ENCODE measurements at regions not wholly inside any gene's neighbourhood (a gene's known extent, or its start where the extent isn't known, plus 50 kb on each side); places are given as distances from the start of the nearest gene placed in this dataset.
"Not testable (repeated sequence)": the region's sequence is repeated elsewhere in the genome, so short reads cannot be mapped to it uniquely, and the experiment has no call there.

DNA sequence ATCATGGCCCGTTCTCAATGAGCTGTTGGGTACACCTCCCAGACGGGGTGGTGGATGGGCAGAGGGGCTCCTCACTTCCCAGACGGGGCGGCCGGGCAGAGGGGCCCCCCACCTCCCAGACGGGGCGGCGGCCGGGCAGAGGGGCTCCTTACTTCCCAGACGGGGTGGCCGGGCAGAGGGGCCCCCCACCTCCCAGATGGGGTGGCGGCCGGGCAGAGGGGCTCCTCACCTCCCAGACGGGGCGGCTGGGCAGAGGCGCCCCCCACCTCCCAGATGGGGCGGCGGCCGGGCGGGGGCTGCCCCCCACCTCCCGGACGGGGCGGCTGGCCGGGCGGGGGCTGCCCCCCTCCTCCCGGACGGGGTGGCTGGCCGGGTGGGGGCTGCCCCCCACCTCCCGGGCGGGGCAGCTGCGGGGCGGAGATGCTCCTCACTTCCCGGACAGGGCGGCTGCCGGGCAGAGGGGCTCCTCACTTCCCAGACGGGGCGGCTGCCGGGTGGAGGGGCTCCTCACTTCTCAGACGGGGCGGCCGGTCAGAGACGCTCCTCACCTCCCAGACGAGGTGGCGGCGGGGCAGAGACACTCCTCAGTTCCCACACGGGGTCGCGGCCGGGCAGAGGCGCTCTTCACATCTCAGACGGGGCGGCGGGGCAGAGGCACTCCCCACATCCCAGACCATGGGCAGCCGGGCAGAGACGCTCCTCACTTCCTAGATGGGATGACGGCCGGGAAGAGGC, 63.3 kb upstream of the TEX264 start:
- H2AFZ ChIP-seq (ENCODE audit: low read length); DNase-seq (ENCODE audit: low spot score); H3K27me3 ChIP-seq (ENCODE audit: control insufficient read depth in 1 of 2, insufficient read depth in 2 of 2, low read length in 2 of 2); H4K20me1 ChIP-seq (ENCODE audit: insufficient read depth, low read length); POLR2A ChIA-PET; intact Hi-C loops (cut with micrococcal nuclease; ENCODE audit: unreplicated experiment); H3K36me3 ChIP-seq (replicated peaks in 1 of 2; ENCODE audit: control insufficient read depth in 1 of 2, insufficient read depth in 2 of 2, low read length in 2 of 2); H3K4me2 ChIP-seq (ENCODE audit: low read depth, low read length); H3K27ac ChIP-seq (ENCODE audit: extremely low read length, insufficient read depth, low read length); H3K79me2 ChIP-seq (ENCODE audit: insufficient read depth, low read length); FAIRE-seq; H3K9ac ChIP-seq (ENCODE audit: insufficient read depth, low read depth, low read length); CTCF ChIA-PET (ENCODE audit: low intra/inter-chr PET ratio, low total read pairs); H3K9me3 ChIP-seq (ENCODE audit: low read length); in situ Hi-C loops (cut with HindIII; ENCODE audit: extremely low pct_ligation_motif_present, low pct_unique_long_range_greater_than_20kb); H3K4me3 ChIP-seq (replicated peaks in 1 of 3; ENCODE audit: insufficient read depth in 1 of 3, low read depth in 2 of 3, low read length in 3 of 3); H3K4me1 ChIP-seq (ENCODE audit: insufficient read depth, low read length); BruUV-seq (replicated peaks); ATAC-seq: not testable (repeated sequence)
- 99% methylated on average over 18 of the region's 57 CpGs for WGBS (ENCODE audit: low lambda C conversion rate)

DNA sequence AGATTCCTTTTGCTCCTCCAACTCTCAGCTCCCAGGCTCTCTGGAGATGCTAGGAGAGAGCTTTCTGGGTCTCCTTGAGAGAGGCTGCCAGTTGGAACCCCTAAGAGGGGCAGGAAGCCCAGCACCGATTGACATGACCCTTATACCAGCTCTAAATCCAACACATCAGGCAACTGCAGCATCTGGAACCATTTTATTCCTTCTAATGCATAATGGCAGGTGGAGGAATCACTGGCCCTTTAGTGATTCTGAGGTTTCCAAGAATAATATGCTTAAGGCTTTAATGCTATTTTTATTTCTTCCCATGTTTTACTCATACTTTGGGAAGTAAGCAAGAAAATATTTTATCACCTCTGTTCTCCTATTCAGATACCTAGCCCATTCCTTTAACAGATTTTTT, 60.3 kb upstream of the TEX264 start:
- H2AFZ ChIP-seq (ENCODE audit: low read length), result no peak overlapping the region
- FAIRE-seq, result no peak
- no peak for DNase-seq (ENCODE audit: low spot score)
- BruUV-seq (replicated peaks), result no TSS peak
- intact Hi-C loops (cut with micrococcal nuclease; ENCODE audit: unreplicated experiment) (no loop called here), in situ Hi-C loops (cut with HindIII; ENCODE audit: extremely low pct_ligation_motif_present, low pct_unique_long_range_greater_than_20kb) (no loop called here)
- H4K20me1 ChIP-seq (ENCODE audit: insufficient read depth, low read length), result no peaks in the 10 kb centered on the region; the same call in 1 of the 2 replicates
- H3K27ac ChIP-seq (ENCODE audit: extremely low read length, insufficient read depth, low read length), result no peak overlapping the region
- H3K4me2 ChIP-seq (ENCODE audit: low read depth, low read length), result no peak overlapping the region
- ChIA-PET POLR2A (interaction anchor here (0.6 kb wide), 1 partner anchor 13 kb away, joined by 6 read pairs; no protein-coding TSS in a partner anchor), CTCF (ENCODE audit: low intra/inter-chr PET ratio, low total read pairs) (no interaction called here)
- H3K4me1 ChIP-seq (ENCODE audit: insufficient read depth, low read length), result no peaks in the 10 kb centered on the region
- TF ChIP-seq ZFP91 (CRISPR knock-in tag; IDR thresholded peaks at IDR 0.05; ENCODE audit: borderline replicate concordance), result no peak
- TF ChIP-seq ZNF501 (CRISPR knock-in tag; IDR thresholded peaks at IDR 0.05), result no peak
- no peak overlapping the region for H3K9ac ChIP-seq (ENCODE audit: insufficient read depth, low read depth, low read length)
- H3K27me3 ChIP-seq (ENCODE audit: control insufficient read depth in 1 of 2, insufficient read depth in 2 of 2, low read length in 2 of 2), result no peaks in the 10 kb centered on the region
- no peak for ATAC-seq
- no peak overlapping the region for H3K4me3 ChIP-seq (replicated peaks in 1 of 3; ENCODE audit: insufficient read depth in 1 of 3, low read depth in 2 of 3, low read length in 3 of 3)
- H3K9me3 ChIP-seq (ENCODE audit: low read length), result no peaks in the 10 kb centered on the region
- WGBS (ENCODE audit: low lambda C conversion rate), result 100% methylated on average over 1 of the region's 1 CpG
- no peaks in the 10 kb centered on the region for H3K79me2 ChIP-seq (ENCODE audit: insufficient read depth, low read length)
- no peaks in the 10 kb centered on the region for H3K36me3 ChIP-seq (replicated peaks in 1 of 2; ENCODE audit: control insufficient read depth in 1 of 2, insufficient read depth in 2 of 2, low read length in 2 of 2)

Data from HepG2 (cell line).